ENCODE measurements at regions not wholly inside any gene's neighbourhood (a gene's known extent, or its start where the extent isn't known, plus 50 kb on each side); places are given as distances from the start of the nearest gene placed in this dataset.

DNA sequence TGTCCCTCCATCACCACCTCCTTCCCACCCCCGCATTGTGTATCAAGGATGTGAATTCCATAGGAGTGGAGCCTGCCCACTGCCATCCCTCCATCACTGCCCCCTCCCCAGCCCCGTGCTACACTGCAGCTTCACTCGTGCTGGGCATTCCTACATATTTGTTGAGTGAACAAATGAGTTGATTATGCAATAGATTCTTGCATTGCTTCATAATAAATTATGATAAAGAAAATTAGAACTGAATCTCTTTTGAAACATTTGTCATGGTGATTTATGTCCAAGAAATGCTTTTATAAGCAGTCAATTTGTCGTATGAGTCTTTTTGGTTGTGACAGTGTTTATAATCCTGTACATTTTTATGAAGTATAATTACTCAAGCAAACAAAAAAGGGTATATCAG, 83.2 kb downstream of the IRX1 start:
- TF ChIP-seq CTCF (IDR thresholded peaks at IDR 0.05) (no peak), POLR2A (IDR thresholded peaks at IDR 0.05) (no peak)
